Chondrocyte (in vitro differentiated cells): ENCODE measurements at regions not wholly inside any gene's neighbourhood (a gene's known extent, or its start where the extent isn't known, plus 50 kb on each side); places are given as distances from the start of the nearest gene placed in this dataset.
"Not testable (repeated sequence)": the region's sequence is repeated elsewhere in the genome, so short reads cannot be mapped to it uniquely, and the experiment has no call there.

ENCODE experiments used
- DNase-seq: peaks from one replicate; pipeline ENCODE4 v3.0.0; 2021; ENCODE audit warnings: mixed read lengths, low spot score
- H3K27ac Mint-ChIP-seq: one replicate; pipeline ENCODE4 v1.8.0; 2021; ENCODE audit warnings: mild to moderate bottlenecking, moderate library complexity, mixed read lengths; ENCODE audit not compliant: unreplicated experiment
- H3K27me3 Mint-ChIP-seq: 2 replicates; pipeline ENCODE4 v1.8.0; 2021; ENCODE audit warnings: low read depth, mixed read lengths
- H3K36me3 Mint-ChIP-seq: 2 replicates; pipeline ENCODE4 v1.8.0; 2021; ENCODE audit warnings: low read depth, mixed read lengths
- H3K4me1 Mint-ChIP-seq: 2 replicates; pipeline ENCODE4 v1.8.0; 2021; ENCODE audit warnings: low read depth, mild to moderate bottlenecking, mixed read lengths
- H3K4me3 Mint-ChIP-seq: one replicate; pipeline ENCODE4 v1.8.0; 2021; ENCODE audit warnings: mild to moderate bottlenecking, moderate library complexity, mixed read lengths; ENCODE audit not compliant: unreplicated experiment
- H3K9me3 Mint-ChIP-seq: 2 replicates; pipeline ENCODE4 v1.8.0; 2021; ENCODE audit warnings: low read depth, mixed read lengths
- CTCF ChIP-seq: fragments of 200-600 bp; sonication (generic); IDR thresholded peaks from 2 replicates; pipeline ENCODE4 v1.5.0; 2021; ENCODE audit warnings: antibody characterized with exemption, mild to moderate bottlenecking, moderate library complexity

DNA sequence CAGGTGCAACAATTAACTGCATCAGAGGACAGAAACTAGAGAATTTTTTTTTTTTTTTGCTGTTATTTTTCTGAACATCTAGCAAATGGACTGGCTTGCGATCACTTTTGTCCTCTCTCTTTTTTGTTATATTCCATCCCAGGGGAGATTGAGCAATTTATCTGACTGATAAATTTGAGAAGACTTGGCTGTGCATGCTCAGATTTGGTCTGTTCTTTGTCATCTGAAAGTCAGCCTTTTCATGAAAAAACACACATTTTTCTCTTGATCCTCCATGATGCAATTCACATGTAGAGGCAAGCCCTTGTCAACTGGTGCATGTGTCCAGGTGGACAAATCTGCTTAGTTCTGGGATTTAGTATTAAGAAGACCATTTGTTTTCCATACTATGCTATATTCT, 309.3 kb downstream of the LRRC3B start:
- Mint-ChIP-seq H3K4me1 (no peaks in the 10 kb centered on the region), H3K27me3 (peaks cover 8% of the 10 kb centered on the region), H3K9me3 (no peaks in the 10 kb centered on the region), H3K4me3 (no peak overlapping the region), H3K27ac (no peak overlapping the region), H3K36me3 (no peaks in the 10 kb centered on the region)
- no peak for TF ChIP-seq CTCF
- DNase-seq: no peak

DNA sequence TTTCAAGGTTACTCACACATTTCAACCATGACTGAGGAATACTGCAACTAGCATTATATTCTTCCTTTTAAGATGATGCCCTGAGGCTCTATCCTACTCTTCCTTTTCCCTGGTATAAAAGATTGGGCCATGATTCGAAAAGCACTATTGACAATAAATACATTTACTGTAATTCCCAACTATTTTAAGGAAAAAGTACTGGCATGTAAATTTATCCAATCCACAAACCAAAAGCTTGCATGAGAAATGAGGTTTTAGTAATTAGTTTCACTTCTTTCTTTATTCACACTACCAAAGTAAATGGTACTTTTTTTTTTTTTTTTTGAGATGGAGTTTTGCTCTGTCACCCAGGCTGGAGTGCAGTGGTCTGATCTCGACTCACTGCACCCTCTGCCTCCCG, 310.2 kb downstream of the LRRC3B start:
- Mint-ChIP-seq H3K4me3 (no peak overlapping the region), H3K36me3 (no peaks in the 10 kb centered on the region), H3K27ac (no peak overlapping the region), H3K9me3 (no peaks in the 10 kb centered on the region), H3K27me3 (peaks cover 8% of the 10 kb centered on the region), H3K4me1 (no peaks in the 10 kb centered on the region)
- no peak for DNase-seq
- no peak for TF ChIP-seq CTCF

DNA sequence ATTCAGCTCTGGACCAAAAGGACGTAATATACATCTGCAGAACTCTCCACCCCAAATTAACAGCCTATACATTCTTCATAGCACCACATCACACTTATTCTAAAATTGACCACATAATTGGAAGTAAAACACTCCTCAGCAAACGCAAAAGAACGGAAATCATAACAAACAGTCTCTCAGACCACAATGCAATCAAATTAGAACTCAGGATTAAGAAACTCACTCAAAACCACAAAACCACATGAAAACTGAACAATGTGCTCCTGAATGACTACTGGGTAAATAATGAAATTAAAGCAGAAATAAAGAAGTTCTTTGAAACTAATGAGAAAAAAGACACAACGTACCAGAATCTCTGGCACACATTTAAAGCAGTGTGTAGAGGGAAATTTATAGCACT, 322.9 kb downstream of the LRRC3B start:
- H3K4me3 Mint-ChIP-seq, H3K27ac Mint-ChIP-seq, H3K36me3 Mint-ChIP-seq, H3K27me3 Mint-ChIP-seq, H3K4me1 Mint-ChIP-seq, DNase-seq: not testable (repeated sequence)
- peaks cover 18% of the 10 kb centered on the region for H3K9me3 Mint-ChIP-seq

GRCh38 chr3:26960382-26960781, 337.8 kb downstream of the LRRC3B start:
- Mint-ChIP-seq H3K27ac (no peak overlapping the region), H3K4me1 (no peaks in the 10 kb centered on the region), H3K27me3 (peaks cover 2% of the 10 kb centered on the region), H3K9me3 (peaks cover 22% of the 10 kb centered on the region), H3K36me3 (no peaks in the 10 kb centered on the region), H3K4me3 (no peak overlapping the region)
- no peak for DNase-seq
- no peak for TF ChIP-seq CTCF

DNA sequence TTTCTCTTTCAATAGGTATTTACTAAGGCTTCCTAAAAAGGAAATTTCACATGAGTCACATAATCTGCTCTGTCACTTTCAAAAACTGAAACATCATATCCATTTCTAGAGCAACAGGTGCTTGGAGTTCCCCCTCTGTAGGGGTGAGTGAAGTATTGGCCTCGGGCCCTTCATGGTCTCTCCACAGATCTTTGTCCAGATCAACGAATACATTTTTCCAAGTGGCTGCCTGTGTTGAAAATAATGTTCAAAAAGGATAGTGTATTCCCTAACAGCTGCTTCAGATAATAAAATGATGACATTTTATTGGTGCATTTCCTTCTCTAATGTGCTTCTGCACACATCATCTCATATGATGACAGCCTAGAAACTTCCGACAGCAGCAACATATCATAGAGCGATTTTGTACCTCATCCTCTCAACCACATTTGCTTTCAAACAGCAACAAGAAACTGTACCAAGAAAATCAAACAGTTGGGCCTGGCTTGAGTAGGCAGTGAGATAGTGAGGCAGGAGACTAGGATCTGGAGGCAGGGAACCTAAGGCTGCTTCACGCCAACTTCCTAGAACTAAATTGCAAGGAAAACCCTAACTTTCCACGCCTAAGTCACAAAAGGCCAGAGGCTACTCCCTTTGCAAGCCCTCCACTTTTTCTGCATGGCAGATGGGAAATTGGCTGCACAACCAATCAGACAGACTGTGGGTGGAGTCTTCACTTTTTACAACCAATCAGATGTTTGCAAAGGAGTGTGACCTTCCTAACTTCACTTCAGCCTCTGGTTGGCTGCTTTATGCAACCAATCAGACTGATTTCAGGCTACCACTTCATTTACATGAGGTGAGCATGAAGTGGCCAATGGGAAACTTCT, 340.2 kb downstream of the LRRC3B start:
- no peak overlapping the region for H3K4me3 Mint-ChIP-seq
- DNase-seq: no peak
- no peaks in the 10 kb centered on the region for H3K4me1 Mint-ChIP-seq
- H3K27ac Mint-ChIP-seq: no peak overlapping the region
- no peaks in the 10 kb centered on the region for H3K36me3 Mint-ChIP-seq
- H3K27me3 Mint-ChIP-seq: no peaks in the 10 kb centered on the region
- no peak for TF ChIP-seq CTCF
- H3K9me3 Mint-ChIP-seq: peaks cover 11% of the 10 kb centered on the region

GRCh38 chr3:26963361-26963743, 340.8 kb downstream of the LRRC3B start:
- no peak for DNase-seq
- H3K4me3 Mint-ChIP-seq: no peak overlapping the region
- H3K36me3 Mint-ChIP-seq: no peaks in the 10 kb centered on the region
- H3K9me3 Mint-ChIP-seq: peaks cover 5% of the 10 kb centered on the region
- H3K27ac Mint-ChIP-seq: no peak overlapping the region
- no peaks in the 10 kb centered on the region for H3K27me3 Mint-ChIP-seq
- peak; percentile 34 for TF ChIP-seq CTCF
- H3K4me1 Mint-ChIP-seq: no peaks in the 10 kb centered on the region
